Body of pancreas (tissue), 4 donors: ENCODE measurements at regions not wholly inside any gene's neighbourhood (a gene's known extent, or its start where the extent isn't known, plus 50 kb on each side); places are given as distances from the start of the nearest gene placed in this dataset.
A peak's percentile ranks its signal among the peaks of the same experiment; 100 is the strongest.
"Not testable (repeated sequence)": the region's sequence is repeated elsewhere in the genome, so short reads cannot be mapped to it uniquely, and the experiment has no call there.

Experiments
- ATAC-seq: fragments of 150-250 bp; one replicate; pipeline ENCODE4 v1.9.1; 2016
- DNase-seq, 4 donors: peaks; one replicate each; pipeline ENCODE4 v3.0.0-alpha.2; 2019
- H3K27ac ChIP-seq, 4 donors: fragments of 200-600 bp; sonication (generic); 1 replicate in 3 of 4; 2 replicates in 1 of 4; pipeline versions ENCODE4 v1.5.1 to v1.6.1; 2016 to 2019; ENCODE audit warnings: mild to moderate bottlenecking in 1 of 4, mixed read lengths in 1 of 4, moderate library complexity in 1 of 4
- H3K27me3 ChIP-seq, 2 donors: fragments of 200-600 bp; sonication (generic); one replicate each; pipeline ENCODE4 v1.6.0; 2016; ENCODE audit warnings: mild to moderate bottlenecking in 1 of 2
- H3K36me3 ChIP-seq, 2 donors: fragments of 200-600 bp; sonication (generic); replicated peaks in 1 of 2; 2 replicates each; pipeline ENCODE4 v1.5.1; 2016; ENCODE audit warnings: low read depth in 2 of 2; ENCODE audit not compliant: insufficient read depth in 1 of 2
- H3K4me1 ChIP-seq: fragments of 200-600 bp; sonication (generic); one replicate; pipeline ENCODE4 v1.6.0; 2016
- H3K4me3 ChIP-seq, 2 donors: fragments of 200-600 bp; sonication (generic); 1 replicate in 1 of 2; 2 replicates in 1 of 2; pipeline ENCODE4 v1.5.1; 2016 to 2019
- H3K9me3 ChIP-seq, 3 donors: fragments of 200-600 bp; sonication (generic); 1 replicate in 2 of 3; 2 replicates in 1 of 3; pipeline ENCODE4 v1.5.1; 2016
- POLR2A ChIP-seq, 3 donors: fragments of 450-650 bp; IDR thresholded peaks; one replicate each; pipeline ENCODE4 v1.6.1; 2016; ENCODE audit warnings: antibody characterized with exemption in 3 of 3, mild to moderate bottlenecking in 2 of 3
- WGBS, 2 donors: methylation state at CpG; one replicate each; pipeline ENCODE4 v1.1.5; 2017; 5-methylcytosine and 5-hydroxymethylcytosine counted together
- intact Hi-C: fragments of 100-400 bp; cut with DNase I; formaldehyde crosslinking; loops from one replicate; pipeline ENCODE4 v1.15.1; 2023
- TF ChIP-seq, protein P1 (sequence below), 7 experiments: fragments of 450-650 bp in 4 of 7; fragments of 200-600 bp in 3 of 7; sonication (generic) in 3 of 7; IDR thresholded peaks; one replicate each; pipeline ENCODE4 v1.5.1; 2016 to 2019; ENCODE audit warnings: antibody characterized with exemption in 7 of 7

DNA sequence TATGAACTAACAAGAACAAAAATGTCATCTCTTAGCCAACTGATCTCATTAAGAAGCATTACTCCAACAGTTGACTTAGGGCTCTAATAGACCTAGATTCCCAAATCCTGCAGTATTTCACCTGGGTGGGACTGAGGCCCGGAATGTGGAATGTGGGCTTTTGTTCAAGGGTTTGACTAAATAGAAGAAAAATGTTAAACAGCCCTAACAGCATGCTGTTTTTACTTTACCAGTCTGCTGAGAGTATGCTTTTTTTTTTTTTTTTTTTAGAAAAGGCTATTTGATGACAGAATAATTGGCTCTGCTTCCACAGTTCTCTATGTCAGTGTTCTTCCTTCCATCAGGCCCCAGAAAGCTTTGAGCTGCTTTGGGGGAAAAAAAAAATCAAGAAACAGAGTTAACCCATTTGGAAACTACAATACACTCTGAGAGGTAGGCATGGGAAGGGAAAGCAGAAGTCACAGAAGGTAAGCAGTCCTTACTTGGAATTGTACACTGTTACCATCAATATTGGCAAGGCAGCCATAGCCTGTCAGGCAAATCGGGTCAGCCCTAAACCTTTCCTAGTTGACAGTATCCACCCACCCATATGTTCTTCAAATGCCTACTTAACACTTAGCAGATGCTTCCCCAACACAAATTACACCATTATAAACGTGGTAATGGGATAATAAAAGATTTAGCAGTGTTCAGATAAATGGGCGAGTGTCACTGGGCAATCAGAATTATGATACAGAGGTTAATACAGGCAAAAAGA is 224.2 kb downstream of the CNTN3 start:
- no peak for ATAC-seq
- intact Hi-C loops, result no loop called here
- Histone ChIP-seq H3K9me3 (no peaks in the 10 kb centered on the region), H3K27ac (no peak overlapping the region), H3K4me1 (peaks cover 5% of the 10 kb centered on the region), H3K4me3 (no peak overlapping the region), H3K27me3 (no peaks in the 10 kb centered on the region), H3K36me3 (no peaks in the 10 kb centered on the region)
- WGBS, 2 donors, result 57 to 69% methylated on average over 4 of the region's 4 CpGs
- no peak for DNase-seq
- no peak for TF ChIP-seq POLR2A (IDR thresholded peaks at IDR 0.05)
- TF ChIP-seq, protein P1, sequence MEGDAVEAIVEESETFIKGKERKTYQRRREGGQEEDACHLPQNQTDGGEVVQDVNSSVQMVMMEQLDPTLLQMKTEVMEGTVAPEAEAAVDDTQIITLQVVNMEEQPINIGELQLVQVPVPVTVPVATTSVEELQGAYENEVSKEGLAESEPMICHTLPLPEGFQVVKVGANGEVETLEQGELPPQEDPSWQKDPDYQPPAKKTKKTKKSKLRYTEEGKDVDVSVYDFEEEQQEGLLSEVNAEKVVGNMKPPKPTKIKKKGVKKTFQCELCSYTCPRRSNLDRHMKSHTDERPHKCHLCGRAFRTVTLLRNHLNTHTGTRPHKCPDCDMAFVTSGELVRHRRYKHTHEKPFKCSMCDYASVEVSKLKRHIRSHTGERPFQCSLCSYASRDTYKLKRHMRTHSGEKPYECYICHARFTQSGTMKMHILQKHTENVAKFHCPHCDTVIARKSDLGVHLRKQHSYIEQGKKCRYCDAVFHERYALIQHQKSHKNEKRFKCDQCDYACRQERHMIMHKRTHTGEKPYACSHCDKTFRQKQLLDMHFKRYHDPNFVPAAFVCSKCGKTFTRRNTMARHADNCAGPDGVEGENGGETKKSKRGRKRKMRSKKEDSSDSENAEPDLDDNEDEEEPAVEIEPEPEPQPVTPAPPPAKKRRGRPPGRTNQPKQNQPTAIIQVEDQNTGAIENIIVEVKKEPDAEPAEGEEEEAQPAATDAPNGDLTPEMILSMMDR (IDR thresholded peaks at IDR 0.05), result no peak

DNA sequence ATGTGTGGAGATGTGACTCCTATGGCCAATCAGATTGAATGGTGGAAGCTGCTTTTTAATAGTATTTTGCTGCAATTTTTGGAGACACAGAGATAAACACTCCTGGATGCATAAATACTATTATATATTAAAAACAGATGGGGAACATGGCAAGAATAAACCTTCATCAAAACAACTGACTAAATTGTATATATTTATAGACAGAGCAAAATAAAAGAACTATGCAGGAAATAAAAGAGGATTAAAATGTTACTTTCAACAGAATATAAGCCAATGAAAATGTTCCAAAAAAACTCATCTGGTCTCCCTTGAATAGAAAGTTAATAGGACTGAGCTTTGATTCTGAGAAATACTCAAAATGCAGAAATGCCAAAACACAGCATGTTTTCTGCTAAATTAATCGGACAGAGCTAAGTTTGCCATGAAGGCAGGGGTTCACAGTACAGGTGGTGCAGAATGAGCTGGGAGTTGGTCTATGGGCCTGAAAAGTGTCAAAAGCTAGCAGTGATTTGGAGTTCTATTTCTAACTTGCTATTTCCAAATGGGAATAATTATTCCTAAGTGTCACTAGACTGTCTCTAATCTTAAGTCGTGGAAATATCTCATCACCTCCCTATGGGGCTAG is 227.2 kb downstream of the CNTN3 start:
- Histone ChIP-seq H3K4me1 (no peaks in the 10 kb centered on the region), H3K4me3 (no peak overlapping the region), H3K9me3 (no peaks in the 10 kb centered on the region), H3K27me3 (no peaks in the 10 kb centered on the region), H3K27ac (no peak overlapping the region), H3K36me3 (no peaks in the 10 kb centered on the region)
- WGBS, 2 donors, result 78 to 92% methylated on average over 2 of the region's 2 CpGs
- intact Hi-C loops, result no loop called here
- ATAC-seq (no peak), DNase-seq (no peak)
- TF ChIP-seq POLR2A (IDR thresholded peaks at IDR 0.05), result no peak
- TF ChIP-seq, protein P1 (IDR thresholded peaks at IDR 0.05), result no peak

DNA sequence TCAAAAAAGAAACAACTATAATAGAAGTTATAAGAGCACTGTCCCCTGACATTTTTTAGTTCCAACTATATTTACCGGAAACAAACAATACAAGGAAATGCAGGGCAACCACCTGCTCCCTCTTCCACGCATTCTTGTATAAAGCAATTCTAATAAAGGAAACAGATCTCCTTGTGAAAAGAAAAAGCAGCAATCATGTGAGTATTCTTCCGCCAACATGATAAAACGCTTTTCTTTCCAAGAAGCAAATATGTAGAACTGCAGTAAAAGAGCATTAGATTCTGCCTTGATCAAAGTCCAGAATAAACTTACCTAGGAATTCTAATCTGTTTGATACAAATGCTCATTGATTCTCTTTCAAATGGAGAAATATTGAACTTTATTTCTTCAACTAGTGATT is 230.3 kb downstream of the CNTN3 start:
- WGBS, 2 donors, result 29 to 33% methylated on average over 4 of the region's 4 CpGs
- H3K36me3 ChIP-seq, result no peaks in the 10 kb centered on the region
- ATAC-seq, result no peak
- H3K9me3 ChIP-seq, result no peaks in the 10 kb centered on the region
- TF ChIP-seq, protein P1 (IDR thresholded peaks at IDR 0.05), result no peak
- TF ChIP-seq POLR2A (IDR thresholded peaks at IDR 0.05), result no peak
- H3K4me1 ChIP-seq, result no peaks in the 10 kb centered on the region
- H3K27me3 ChIP-seq, result no peaks in the 10 kb centered on the region
- DNase-seq, result peak in 1 of 4 donors; percentile 43
- no peak overlapping the region for H3K4me3 ChIP-seq
- no peak overlapping the region for H3K27ac ChIP-seq
- intact Hi-C loops, result no loop called here

DNA sequence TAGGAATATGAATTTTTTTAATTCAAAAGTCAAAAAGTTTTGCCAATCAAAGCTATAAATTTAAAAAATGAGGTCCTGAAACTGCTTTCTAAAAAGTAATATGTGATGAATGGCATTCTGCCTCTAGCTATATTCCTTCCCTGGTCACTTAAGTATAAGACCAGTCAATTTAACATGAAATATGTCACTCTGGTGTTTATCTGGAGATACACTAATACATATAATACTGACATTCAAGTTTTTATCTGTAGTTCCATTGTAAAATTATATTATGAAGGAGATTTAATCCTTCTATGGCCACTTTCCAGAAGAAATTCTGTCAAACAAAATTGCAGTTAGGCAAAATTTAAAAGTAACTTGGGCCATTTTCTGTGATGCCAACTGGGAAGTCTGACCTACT is 236.8 kb downstream of the CNTN3 start:
- Histone ChIP-seq H3K27me3 (no peaks in the 10 kb centered on the region), H3K4me1 (no peaks in the 10 kb centered on the region), H3K27ac (no peak overlapping the region), H3K36me3 (no peaks in the 10 kb centered on the region), H3K9me3 (no peaks in the 10 kb centered on the region), H3K4me3 (no peak overlapping the region)
- DNase-seq, result no peak
- ATAC-seq, result no peak
- intact Hi-C loops, result no loop called here
- TF ChIP-seq POLR2A (IDR thresholded peaks at IDR 0.05), result no peak
- TF ChIP-seq, protein P1 (IDR thresholded peaks at IDR 0.05), result no peak

DNA sequence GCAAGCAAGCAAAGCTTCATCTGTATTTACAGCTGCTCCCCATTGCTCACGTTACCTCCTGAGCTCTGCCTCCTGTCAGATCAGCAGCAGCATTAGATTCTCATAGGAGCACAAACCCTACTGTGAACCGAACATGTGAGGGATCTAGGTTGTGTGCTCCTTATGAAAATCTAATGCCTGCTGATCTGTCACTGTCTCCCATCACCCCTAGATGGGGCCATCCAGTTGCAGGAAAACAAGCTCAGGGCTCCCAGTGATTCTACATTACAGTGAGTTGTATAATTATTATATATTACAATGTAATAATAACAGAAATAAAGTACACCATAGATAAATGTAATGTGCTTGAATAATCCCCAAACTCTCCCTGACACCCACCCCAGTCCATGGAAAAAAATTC is 238.1 kb downstream of the CNTN3 start:
- DNase-seq, H3K27me3 ChIP-seq, H3K36me3 ChIP-seq, H3K27ac ChIP-seq, intact Hi-C loops, H3K4me1 ChIP-seq, H3K9me3 ChIP-seq, ATAC-seq, H3K4me3 ChIP-seq: not testable (repeated sequence)
- TF ChIP-seq, protein P1 (IDR thresholded peaks at IDR 0.05), result peak in 3 of 7 experiments; percentile 6 to 11 (median 9)
- 88 to 96% methylated on average over 2 of the region's 2 CpGs for WGBS, 2 donors
